ENCODE measurements at regions not wholly inside any gene's neighbourhood (a gene's known extent, or its start where the extent isn't known, plus 50 kb on each side); places are given as distances from the start of the nearest gene placed in this dataset.

- Histone ChIP-seq H3K9me3 (ENCODE audit: low read depth) (no peaks in the 10 kb centered on the region), H3K79me2 (no peaks in the 10 kb centered on the region), H3K4me1 (ENCODE audit: insufficient read depth) (no peaks in the 10 kb centered on the region), H3K27ac (no peak overlapping the region), H3K27me3 (no peaks in the 10 kb centered on the region), H2AFZ (no peak overlapping the region), H3K36me3 (replicated peaks; ENCODE audit: insufficient read depth, low read depth) (no peaks in the 10 kb centered on the region), H3K4me3 (no peak overlapping the region), H4K20me1 (ENCODE audit: insufficient read depth, poor library complexity, severe bottlenecking) (no peaks in the 10 kb centered on the region), H3K4me2 (no peak overlapping the region), H3K9me2 (replicated peaks; ENCODE audit: insufficient read depth) (no peaks in the 10 kb centered on the region)
- DNase-seq (ENCODE audit: low spot score) = no peak
- WGBS (ENCODE audit: low lambda C conversion rate, missing lambda C conversion rate) = 95% methylated on average over 5 of the region's 5 CpGs
- TF ChIP-seq CTCF (IDR thresholded peaks at IDR 0.05; ENCODE audit: poor library complexity) = no peak
- TF ChIP-seq EZH2 (IDR thresholded peaks at IDR 0.05; ENCODE audit: borderline replicate concordance) = no peak
- no peak for TF ChIP-seq EZH2phosphoT487 (IDR thresholded peaks at IDR 0.05; ENCODE audit: low read depth, severe bottlenecking, unreplicated experiment)
These were observed 116.2 kb upstream of the PIK3R1 start for GRCh38 chr5:68099327-68099726.

- no peak for TF ChIP-seq EZH2phosphoT487 (IDR thresholded peaks at IDR 0.05; ENCODE audit: low read depth, severe bottlenecking, unreplicated experiment)
- TF ChIP-seq CTCF (IDR thresholded peaks at IDR 0.05; ENCODE audit: poor library complexity) = no peak
- no peak for TF ChIP-seq EZH2 (IDR thresholded peaks at IDR 0.05; ENCODE audit: borderline replicate concordance)
- Histone ChIP-seq H3K79me2 (no peaks in the 10 kb centered on the region), H4K20me1 (ENCODE audit: insufficient read depth, poor library complexity, severe bottlenecking) (no peaks in the 10 kb centered on the region), H3K4me1 (ENCODE audit: insufficient read depth) (no peaks in the 10 kb centered on the region), H2AFZ (no peak overlapping the region), H3K27ac (no peak overlapping the region), H3K9me3 (ENCODE audit: low read depth) (no peaks in the 10 kb centered on the region), H3K4me2 (no peak overlapping the region), H3K27me3 (no peaks in the 10 kb centered on the region), H3K4me3 (no peak overlapping the region), H3K9me2 (replicated peaks; ENCODE audit: insufficient read depth) (no peaks in the 10 kb centered on the region), H3K36me3 (replicated peaks; ENCODE audit: insufficient read depth, low read depth) (no peaks in the 10 kb centered on the region)
- WGBS (ENCODE audit: low lambda C conversion rate, missing lambda C conversion rate) = 81% methylated on average over 3 of the region's 3 CpGs
- DNase-seq (ENCODE audit: low spot score) = no peak
These were observed 121.9 kb upstream of the PIK3R1 start for GRCh38 chr5:68093455-68094159.

GRCh38 chr5:68088302-68088701 lies 127.3 kb upstream of the PIK3R1 start:
- Histone ChIP-seq H3K36me3 (replicated peaks; ENCODE audit: insufficient read depth, low read depth) (no peaks in the 10 kb centered on the region), H3K79me2 (no peaks in the 10 kb centered on the region), H3K9me2 (replicated peaks; ENCODE audit: insufficient read depth) (no peaks in the 10 kb centered on the region), H3K9me3 (ENCODE audit: low read depth) (no peaks in the 10 kb centered on the region), H3K27ac (peak overlapping the region; percentile 49), H3K27me3 (no peaks in the 10 kb centered on the region), H4K20me1 (ENCODE audit: insufficient read depth, poor library complexity, severe bottlenecking) (no peaks in the 10 kb centered on the region), H3K4me1 (ENCODE audit: insufficient read depth) (peaks cover 4% of the 10 kb centered on the region), H2AFZ (no peak overlapping the region), H3K4me2 (peak overlapping the region; percentile 41), H3K4me3 (no peak overlapping the region)
- 63% methylated on average over 3 of the region's 3 CpGs for WGBS (ENCODE audit: low lambda C conversion rate, missing lambda C conversion rate)
- TF ChIP-seq EZH2 (IDR thresholded peaks at IDR 0.05; ENCODE audit: borderline replicate concordance) (no peak), EZH2phosphoT487 (IDR thresholded peaks at IDR 0.05; ENCODE audit: low read depth, severe bottlenecking, unreplicated experiment) (no peak), CTCF (IDR thresholded peaks at IDR 0.05; ENCODE audit: poor library complexity) (no peak)
- DNase-seq (ENCODE audit: low spot score) = no peak

All from hepatocyte (in vitro differentiated cells).